Activated B cell treated with CpG ODN at 0.5 μM for 24 hours (primary cell): ENCODE measurements at regions not wholly inside any gene's neighbourhood (a gene's known extent, or its start where the extent isn't known, plus 50 kb on each side); places are given as distances from the start of the nearest gene placed in this dataset.

Experiments used
- ATAC-seq: fragments of 200-7000 bp; cut with Tn5 transposase; one replicate; pipeline ENCODE4 v1.10.0; 2021; ENCODE audit warnings: low read depth, mild to moderate bottlenecking, moderate library complexity
- CTCF ChIA-PET: fragments of 350-600 bp; sonication (Branson Sonifier 250); formaldehyde crosslinking; loops from one replicate; lab custom pipeline; 2021; ENCODE audit warnings: antibody characterized with exemption; lab: Charles Lee
- POLR2A ChIA-PET: fragments of 350-600 bp; sonication (Branson Sonifier 250); formaldehyde crosslinking; loops from one replicate; lab custom pipeline; 2021; ENCODE audit warnings: antibody characterized with exemption; lab: Charles Lee
- DNase-seq: peaks from one replicate; pipeline ENCODE4 v3.0.0; 2022
- H3K27ac Mint-ChIP-seq: one replicate; pipeline ENCODE4 v1.8.0; 2020; ENCODE audit warnings: mixed read lengths
- H3K27me3 Mint-ChIP-seq: one replicate; pipeline ENCODE4 v1.8.0; 2021; ENCODE audit warnings: mixed read lengths
- H3K36me3 Mint-ChIP-seq: one replicate; pipeline ENCODE4 v1.8.0; 2021; ENCODE audit warnings: low read depth, mixed read lengths
- H3K4me1 Mint-ChIP-seq: one replicate; pipeline ENCODE4 v1.8.0; 2021; ENCODE audit warnings: mixed read lengths
- H3K4me3 Mint-ChIP-seq: one replicate; pipeline ENCODE4 v1.8.0; 2020; ENCODE audit warnings: mild to moderate bottlenecking, mixed read lengths
- H3K9me3 Mint-ChIP-seq: one replicate; pipeline ENCODE4 v1.8.0; 2020; ENCODE audit warnings: mixed read lengths
- intact Hi-C: fragments of 100-400 bp; cut with micrococcal nuclease; formaldehyde crosslinking; loops from one replicate; pipeline ENCODE4 v1.15.1; 2024
- TF ChIP-seq, protein P1 (sequence below): fragments of 200-600 bp; IDR thresholded peaks from one replicate; pipeline ENCODE4 v1.8.0; 2022; ENCODE audit warnings: antibody characterized with exemption, mild to moderate bottlenecking

- no peaks in the 10 kb centered on the region for H3K27me3 Mint-ChIP-seq
- ATAC-seq: no peak
- DNase-seq: no peak
- no peaks in the 10 kb centered on the region for H3K9me3 Mint-ChIP-seq
- no peak overlapping the region for H3K4me3 Mint-ChIP-seq
- ChIA-PET CTCF (no interaction called here), POLR2A (interaction anchor here (0.5 kb wide), 1 partner anchor 859 kb away, joined by 6 read pairs; no protein-coding TSS in a partner anchor)
- H3K4me1 Mint-ChIP-seq: no peaks in the 10 kb centered on the region
- H3K36me3 Mint-ChIP-seq: no peaks in the 10 kb centered on the region
- TF ChIP-seq, protein P1, sequence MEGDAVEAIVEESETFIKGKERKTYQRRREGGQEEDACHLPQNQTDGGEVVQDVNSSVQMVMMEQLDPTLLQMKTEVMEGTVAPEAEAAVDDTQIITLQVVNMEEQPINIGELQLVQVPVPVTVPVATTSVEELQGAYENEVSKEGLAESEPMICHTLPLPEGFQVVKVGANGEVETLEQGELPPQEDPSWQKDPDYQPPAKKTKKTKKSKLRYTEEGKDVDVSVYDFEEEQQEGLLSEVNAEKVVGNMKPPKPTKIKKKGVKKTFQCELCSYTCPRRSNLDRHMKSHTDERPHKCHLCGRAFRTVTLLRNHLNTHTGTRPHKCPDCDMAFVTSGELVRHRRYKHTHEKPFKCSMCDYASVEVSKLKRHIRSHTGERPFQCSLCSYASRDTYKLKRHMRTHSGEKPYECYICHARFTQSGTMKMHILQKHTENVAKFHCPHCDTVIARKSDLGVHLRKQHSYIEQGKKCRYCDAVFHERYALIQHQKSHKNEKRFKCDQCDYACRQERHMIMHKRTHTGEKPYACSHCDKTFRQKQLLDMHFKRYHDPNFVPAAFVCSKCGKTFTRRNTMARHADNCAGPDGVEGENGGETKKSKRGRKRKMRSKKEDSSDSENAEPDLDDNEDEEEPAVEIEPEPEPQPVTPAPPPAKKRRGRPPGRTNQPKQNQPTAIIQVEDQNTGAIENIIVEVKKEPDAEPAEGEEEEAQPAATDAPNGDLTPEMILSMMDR: no peak
- H3K27ac Mint-ChIP-seq: no peak overlapping the region
- intact Hi-C loops: no loop called here
These were observed 1608.9 kb upstream of the TENM3 start for GRCh38 chr4:180634306-180634705.

DNA sequence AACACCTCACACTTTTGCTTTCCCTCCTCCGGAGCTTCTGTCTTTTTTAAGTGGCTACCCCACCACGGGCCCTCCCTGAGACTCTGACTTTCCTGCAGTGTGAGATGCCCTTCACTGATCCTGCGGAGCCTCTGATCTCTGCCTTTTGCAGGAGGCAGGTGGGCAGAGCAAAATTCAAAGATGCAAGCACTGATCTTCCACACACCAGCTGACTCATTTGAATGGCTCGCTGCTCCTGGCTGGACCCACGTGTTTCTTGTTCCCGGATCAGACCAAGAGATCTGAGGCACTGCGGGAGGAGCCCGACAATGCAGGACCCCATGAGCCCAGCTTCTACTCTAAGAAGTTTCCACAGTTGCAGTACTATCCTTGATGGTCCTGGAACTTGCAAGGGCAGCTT is 1607.9 kb upstream of the TENM3 start:
- no peaks in the 10 kb centered on the region for H3K4me1 Mint-ChIP-seq
- no peaks in the 10 kb centered on the region for H3K27me3 Mint-ChIP-seq
- ChIA-PET POLR2A (no interaction called here), CTCF (no interaction called here)
- H3K4me3 Mint-ChIP-seq: no peak overlapping the region
- TF ChIP-seq, protein P1: no peak
- no peaks in the 10 kb centered on the region for H3K36me3 Mint-ChIP-seq
- DNase-seq: no peak
- ATAC-seq: no peak
- intact Hi-C loops: no loop called here
- H3K27ac Mint-ChIP-seq: no peak overlapping the region
- no peaks in the 10 kb centered on the region for H3K9me3 Mint-ChIP-seq

GRCh38 chr4:180636696-180637404 is 1606.4 kb upstream of the TENM3 start:
- ATAC-seq (no peak), DNase-seq (no peak)
- Mint-ChIP-seq H3K4me1 (no peaks in the 10 kb centered on the region), H3K9me3 (no peaks in the 10 kb centered on the region), H3K27ac (no peak overlapping the region), H3K36me3 (no peaks in the 10 kb centered on the region), H3K4me3 (no peak overlapping the region), H3K27me3 (no peaks in the 10 kb centered on the region)
- intact Hi-C loops: no loop called here
- ChIA-PET POLR2A (no interaction called here), CTCF (no interaction called here)
- TF ChIP-seq, protein P1: no peak

DNA sequence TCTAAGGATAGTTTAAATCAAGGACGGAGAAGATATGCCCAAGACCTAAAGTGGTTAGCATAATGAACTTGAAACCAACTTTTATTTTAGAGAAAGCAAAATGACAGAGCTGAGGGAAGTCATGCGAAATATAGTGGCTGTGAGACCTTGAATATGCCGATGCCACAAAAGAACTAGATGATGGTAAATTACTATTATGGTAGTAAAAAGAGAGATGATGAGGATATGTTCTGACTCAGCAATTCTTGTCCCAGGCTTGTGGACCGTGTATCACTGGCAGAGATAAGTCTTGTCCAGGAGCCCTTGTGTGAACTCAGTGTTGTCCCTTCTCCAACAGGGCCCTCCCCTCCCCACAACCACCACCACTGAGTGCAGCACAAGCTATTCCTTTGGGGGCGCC is 1605.6 kb upstream of the TENM3 start:
- Mint-ChIP-seq H3K4me1 (no peaks in the 10 kb centered on the region), H3K27me3 (no peaks in the 10 kb centered on the region), H3K9me3 (no peaks in the 10 kb centered on the region), H3K4me3 (no peak overlapping the region), H3K27ac (no peak overlapping the region), H3K36me3 (no peaks in the 10 kb centered on the region)
- intact Hi-C loops: no loop called here
- DNase-seq (no peak), ATAC-seq (no peak)
- TF ChIP-seq, protein P1: no peak
- ChIA-PET POLR2A (no interaction called here), CTCF (no interaction called here)

GRCh38 chr4:180640193-180640592 is 1603.0 kb upstream of the TENM3 start:
- ChIA-PET CTCF (no interaction called here), POLR2A (no interaction called here)
- ATAC-seq: no peak
- intact Hi-C loops: no loop called here
- TF ChIP-seq, protein P1: no peak
- Mint-ChIP-seq H3K27ac (no peak overlapping the region), H3K4me1 (no peaks in the 10 kb centered on the region), H3K9me3 (no peaks in the 10 kb centered on the region), H3K27me3 (no peaks in the 10 kb centered on the region), H3K36me3 (no peaks in the 10 kb centered on the region), H3K4me3 (no peak overlapping the region)
- DNase-seq: no peak
